ENCODE measurements at regions not wholly inside any gene's neighbourhood (a gene's known extent, or its start where the extent isn't known, plus 50 kb on each side); places are given as distances from the start of the nearest gene placed in this dataset.
"Not testable (repeated sequence)": the region's sequence is repeated elsewhere in the genome, so short reads cannot be mapped to it uniquely, and the experiment has no call there.

GRCh38 chr4:77306496-77306895, 149.5 kb downstream of the CCNG2 start:
- DNase-seq, result no peak

GRCh38 chr4:77308843-77309242, 151.8 kb downstream of the CCNG2 start:
- DNase-seq, result peak; percentile 32

- DNase-seq, result no peak
Measured at GRCh38 chr4:77309496-77309895, 152.5 kb downstream of the CCNG2 start.

- DNase-seq, result no peak
Measured at GRCh38 chr4:77310931-77311330, 153.9 kb downstream of the CCNG2 start.

- no peak for DNase-seq
Measured at GRCh38 chr4:77314697-77315096, 157.7 kb downstream of the CCNG2 start.

- no peak for DNase-seq
Measured at GRCh38 chr4:77327151-77327550, 170.1 kb downstream of the CCNG2 start.

- DNase-seq, result no peak
Measured at GRCh38 chr4:77332696-77333270, 175.8 kb downstream of the CCNG2 start.

- DNase-seq, result no peak
Measured at GRCh38 chr4:77336411-77337142, 179.6 kb downstream of the CCNG2 start.

GRCh38 chr4:77342170-77342810, 185.3 kb downstream of the CCNG2 start:
- DNase-seq, result no peak

GRCh38 chr4:77344001-77344400, 187.0 kb downstream of the CCNG2 start:
- no peak for DNase-seq

- no peak for DNase-seq
Measured at GRCh38 chr4:77344784-77345183, 187.8 kb downstream of the CCNG2 start.

- no peak for DNase-seq
Measured at GRCh38 chr4:77347351-77347966, 190.5 kb downstream of the CCNG2 start.

GRCh38 chr4:77348815-77349214, 191.8 kb downstream of the CCNG2 start:
- no peak for DNase-seq

- no peak for DNase-seq
Measured at GRCh38 chr4:77349364-77349763, 192.4 kb downstream of the CCNG2 start.

- DNase-seq, result no peak
Measured at GRCh38 chr4:77349796-77350195, 192.8 kb downstream of the CCNG2 start.

GRCh38 chr4:77352192-77352591, 195.2 kb downstream of the CCNG2 start:
- no peak for DNase-seq

- not testable (repeated sequence) for DNase-seq
Measured at GRCh38 chr4:77353724-77354315, 196.8 kb downstream of the CCNG2 start.

- no peak for DNase-seq
Measured at GRCh38 chr4:77354550-77354949, 197.5 kb downstream of the CCNG2 start.

- no peak for DNase-seq
Measured at GRCh38 chr4:77355731-77356130, 198.7 kb downstream of the CCNG2 start.

- peak; percentile 65 for DNase-seq
Measured at GRCh38 chr4:77358315-77358928, 201.4 kb downstream of the CCNG2 start.

GRCh38 chr4:77360451-77360850, 203.4 kb downstream of the CCNG2 start:
- peak; percentile 58 for DNase-seq

GRCh38 chr4:77366876-77367275, 209.9 kb downstream of the CCNG2 start:
- not testable (repeated sequence) for DNase-seq

Data from tongue (tissue), 1 donor.